GM06990 (cell line): ENCODE measurements at regions not wholly inside any gene's neighbourhood (a gene's known extent, or its start where the extent isn't known, plus 50 kb on each side); places are given as distances from the start of the nearest gene placed in this dataset.

ENCODE experiments used
- DNase-seq: peaks from one replicate; pipeline ENCODE4 v3.0.0-alpha.2; 2011; ENCODE audit not compliant: insufficient read length; ENCODE audit errors: extremely low read depth
- H3K27me3 ChIP-seq: replicated peaks from 2 replicates; pipeline ENCODE4 v1.6.0; 2011; ENCODE audit warnings: low read length; ENCODE audit not compliant: control insufficient read depth, insufficient read depth
- H3K36me3 ChIP-seq: 2 replicates; pipeline ENCODE4 v1.5.1; 2011; ENCODE audit warnings: low read length; ENCODE audit not compliant: control insufficient read depth, insufficient read depth
- H3K4me3 ChIP-seq: replicated peaks from 2 replicates; pipeline ENCODE4 v1.5.1; 2011; ENCODE audit warnings: low read depth, mild to moderate bottlenecking, control low read depth, low read length
- CTCF ChIP-seq: IDR thresholded peaks from 2 replicates; pipeline ENCODE4 v1.5.1; 2011; ENCODE audit warnings: low read length, control low read depth, mild to moderate bottlenecking, inconsistent platforms; ENCODE audit not compliant: insufficient read depth, poor library complexity, severe bottlenecking

- Histone ChIP-seq H3K27me3 (peaks cover 1% of the 10 kb centered on the region), H3K36me3 (no peaks in the 10 kb centered on the region), H3K4me3 (no peak overlapping the region)
- no peak for TF ChIP-seq CTCF
- no peak for DNase-seq
Measured at GRCh38 chr22:44575381-44576268, 77.6 kb upstream of the RTL6 start.

GRCh38 chr22:44574640-44575380 lies 76.8 kb upstream of the RTL6 start:
- H3K27me3 ChIP-seq: peaks cover 1% of the 10 kb centered on the region
- DNase-seq: no peak
- no peak overlapping the region for H3K4me3 ChIP-seq
- no peak for TF ChIP-seq CTCF
- H3K36me3 ChIP-seq: no peaks in the 10 kb centered on the region

- TF ChIP-seq CTCF: no peak
- H3K27me3 ChIP-seq: peaks cover 1% of the 10 kb centered on the region
- DNase-seq: no peak
Measured at GRCh38 chr22:44574057-44574639, 76.1 kb upstream of the RTL6 start.

GRCh38 chr22:44573451-44573850 lies 75.4 kb upstream of the RTL6 start:
- H3K36me3 ChIP-seq: no peaks in the 10 kb centered on the region
- peaks cover 1% of the 10 kb centered on the region for H3K27me3 ChIP-seq
- H3K4me3 ChIP-seq: no peak overlapping the region
- TF ChIP-seq CTCF: no peak
- DNase-seq: no peak

More at GRCh38 chr22:44574057-44574639, 76.1 kb upstream of the RTL6 start:
- Histone ChIP-seq H3K4me3 (no peak overlapping the region), H3K36me3 (no peaks in the 10 kb centered on the region)

- Histone ChIP-seq H3K4me3 (no peak overlapping the region), H3K27me3 (peaks cover 1% of the 10 kb centered on the region), H3K36me3 (no peaks in the 10 kb centered on the region)
- no peak for DNase-seq
- no peak for TF ChIP-seq CTCF
Measured at GRCh38 chr22:44572414-44573207, 74.6 kb upstream of the RTL6 start.
